HG02763 (cell line): ENCODE measurements at regions not wholly inside any gene's neighbourhood (a gene's known extent, or its start where the extent isn't known, plus 50 kb on each side); places are given as distances from the start of the nearest gene placed in this dataset.

Experiments
- ATAC-seq: cut with Tn5 transposase; IDR thresholded peaks from one replicate; pipeline ENCODE4 v1.9.1; 2021; ENCODE audit warnings: mild to moderate bottlenecking, moderate library complexity; ENCODE audit not compliant: unreplicated experiment

GRCh38 chr4:175369087-175369486 lies 443.0 kb downstream of the GPM6A start:
- no peak for ATAC-seq

- ATAC-seq, result no peak
These were observed 441.0 kb downstream of the GPM6A start for GRCh38 chr4:175371091-175371490.

GRCh38 chr4:175373031-175373430 lies 439.0 kb downstream of the GPM6A start:
- ATAC-seq, result no peak

GRCh38 chr4:175374459-175374858 lies 437.6 kb downstream of the GPM6A start:
- no peak for ATAC-seq

GRCh38 chr4:175376287-175376977 lies 435.6 kb downstream of the GPM6A start:
- no peak for ATAC-seq

- ATAC-seq, result no peak
These were observed 434.9 kb downstream of the GPM6A start for GRCh38 chr4:175377203-175377602.

- ATAC-seq, result no peak
These were observed 433.7 kb downstream of the GPM6A start for GRCh38 chr4:175378372-175378771.

GRCh38 chr4:175380841-175381240 lies 431.2 kb downstream of the GPM6A start:
- ATAC-seq, result no peak

- ATAC-seq, result no peak
These were observed 426.3 kb downstream of the GPM6A start for GRCh38 chr4:175385797-175386196.

- ATAC-seq, result no peak
These were observed 425.1 kb downstream of the GPM6A start for GRCh38 chr4:175386776-175387507.

GRCh38 chr4:175394208-175394607 lies 417.9 kb downstream of the GPM6A start:
- ATAC-seq, result no peak

GRCh38 chr4:175405961-175406360 lies 406.1 kb downstream of the GPM6A start:
- ATAC-seq, result no peak

GRCh38 chr4:175407926-175408325 lies 404.1 kb downstream of the GPM6A start:
- no peak for ATAC-seq

- ATAC-seq, result no peak
These were observed 400.8 kb downstream of the GPM6A start for GRCh38 chr4:175411251-175411650.

- ATAC-seq, result no peak
These were observed 399.9 kb downstream of the GPM6A start for GRCh38 chr4:175412161-175412560.

GRCh38 chr4:175412746-175413145 lies 399.3 kb downstream of the GPM6A start:
- no peak for ATAC-seq

GRCh38 chr4:175413561-175413960 lies 398.5 kb downstream of the GPM6A start:
- ATAC-seq, result no peak

GRCh38 chr4:175414602-175415001 lies 397.5 kb downstream of the GPM6A start:
- ATAC-seq, result no peak

- no peak for ATAC-seq
These were observed 393.5 kb downstream of the GPM6A start for GRCh38 chr4:175418516-175418915.

GRCh38 chr4:175419236-175419718 lies 392.8 kb downstream of the GPM6A start:
- ATAC-seq, result no peak

GRCh38 chr4:175421506-175421905 lies 390.6 kb downstream of the GPM6A start:
- ATAC-seq, result no peak

- no peak for ATAC-seq
These were observed 389.7 kb downstream of the GPM6A start for GRCh38 chr4:175422331-175422730.
